Kidney tubule cell (primary cell): ENCODE measurements at regions not wholly inside any gene's neighbourhood (a gene's known extent, or its start where the extent isn't known, plus 50 kb on each side); places are given as distances from the start of the nearest gene placed in this dataset.

Experiments
- DNase-seq: peaks from one replicate; pipeline ENCODE4 v3.0.0-alpha.2; 2018; ENCODE audit warnings: low spot score

GRCh38 chr2:66691031-66691965 is 256.4 kb downstream of the MEIS1 start:
- DNase-seq: no peak

DNA sequence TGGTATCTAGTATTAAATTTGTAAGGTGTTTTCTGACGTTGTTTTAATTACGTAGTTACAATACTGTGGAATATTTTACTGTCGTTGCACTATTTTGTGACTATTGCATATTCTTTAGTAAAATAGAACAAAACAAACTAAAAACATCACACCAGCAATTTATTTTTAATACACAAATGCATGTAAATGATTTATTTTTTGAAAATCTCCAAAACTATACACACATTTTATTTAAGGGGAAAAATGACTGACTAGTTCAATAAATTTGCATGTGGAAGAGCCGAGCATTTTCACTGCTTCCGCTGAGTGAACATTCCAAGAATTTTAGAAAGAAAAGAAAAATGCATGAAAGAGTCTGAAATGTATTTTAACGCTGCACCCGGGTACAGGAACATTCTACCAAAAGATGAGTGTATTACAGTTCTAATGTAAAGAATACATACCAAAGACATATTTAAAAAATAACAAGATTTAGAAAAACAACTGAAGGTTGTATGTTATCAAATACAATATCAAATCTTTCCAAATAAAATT is 257.7 kb downstream of the MEIS1 start:
- DNase-seq: no peak

GRCh38 chr2:66693076-66693965 is 258.4 kb downstream of the MEIS1 start:
- DNase-seq: no peak

GRCh38 chr2:66694087-66694860 is 259.3 kb downstream of the MEIS1 start:
- no peak for DNase-seq

GRCh38 chr2:66695226-66695735 is 260.4 kb downstream of the MEIS1 start:
- no peak for DNase-seq

DNA sequence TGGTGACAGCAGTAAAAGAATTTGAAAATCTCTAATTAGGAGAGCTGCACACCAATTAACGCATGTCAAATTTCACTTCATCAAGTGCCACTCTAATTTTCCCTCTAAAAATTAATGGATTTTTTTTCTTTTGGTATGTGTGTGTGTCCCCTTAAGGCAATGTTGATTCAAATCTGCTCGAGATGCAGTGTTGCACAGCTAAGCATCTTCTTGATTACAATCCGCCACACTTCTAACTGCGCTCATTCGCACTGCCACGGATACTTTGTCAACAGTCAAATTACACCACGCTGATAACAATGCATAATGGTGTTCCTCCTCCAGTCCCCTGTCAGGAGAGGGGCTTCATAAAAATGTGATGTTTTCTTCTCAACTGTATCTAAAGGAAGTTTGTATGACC is 261.4 kb downstream of the MEIS1 start:
- no peak for DNase-seq

DNA sequence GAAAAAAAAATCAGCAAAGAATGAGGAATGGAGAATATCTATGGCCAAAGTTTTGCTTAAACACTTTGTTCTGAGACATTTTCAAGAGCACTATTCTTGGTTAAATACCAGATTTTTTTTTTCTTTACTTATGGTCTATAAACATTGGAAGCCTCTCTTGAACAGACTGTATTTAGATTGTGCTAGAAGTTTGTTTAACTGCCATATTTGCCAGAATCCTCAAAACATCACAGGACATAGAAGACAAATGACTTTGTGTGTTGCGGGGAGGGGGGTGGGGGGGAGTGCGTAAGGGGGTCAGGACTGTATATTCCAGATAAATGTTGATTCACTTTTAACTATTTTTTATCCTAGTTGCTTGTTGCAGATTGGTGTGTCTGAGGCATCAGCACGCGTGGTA is 262.0 kb downstream of the MEIS1 start:
- no peak for DNase-seq

DNA sequence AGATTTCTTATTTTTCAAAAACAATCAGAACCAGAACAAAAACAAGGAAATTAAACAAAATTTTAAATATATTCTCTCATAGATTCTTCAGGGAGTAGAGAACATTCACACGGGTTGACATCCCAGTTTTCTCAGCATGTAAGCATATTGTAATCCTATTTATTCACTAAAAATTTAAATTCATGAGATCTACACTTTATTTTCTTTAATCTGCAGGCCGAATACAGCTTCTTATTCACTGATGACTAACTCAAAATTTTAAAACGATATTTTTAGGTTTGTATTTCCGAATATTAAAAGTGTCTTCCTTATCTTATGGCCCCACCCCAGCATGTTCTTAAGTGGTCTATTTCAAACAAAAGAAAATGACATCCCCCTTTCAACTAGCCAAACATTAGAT is 262.4 kb downstream of the MEIS1 start:
- DNase-seq: no peak

DNA sequence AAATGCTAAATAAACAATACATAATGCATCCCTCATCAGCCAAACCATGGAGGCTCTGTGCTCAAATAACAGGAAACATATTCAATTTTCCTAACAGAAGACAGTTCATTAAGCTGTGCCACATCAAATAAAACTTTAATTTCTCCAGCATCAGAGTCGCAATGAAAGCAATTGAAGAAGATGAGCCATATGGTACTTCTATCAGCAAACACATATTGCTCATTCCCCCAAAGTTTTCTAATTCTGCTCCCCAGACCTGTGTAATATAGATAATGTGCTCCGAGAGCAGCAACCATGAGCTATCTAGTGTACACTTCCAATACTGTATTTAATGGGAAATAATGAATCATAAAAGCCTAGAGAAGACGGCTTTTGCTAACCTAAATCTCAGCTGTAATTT is 263.2 kb downstream of the MEIS1 start:
- no peak for DNase-seq

DNA sequence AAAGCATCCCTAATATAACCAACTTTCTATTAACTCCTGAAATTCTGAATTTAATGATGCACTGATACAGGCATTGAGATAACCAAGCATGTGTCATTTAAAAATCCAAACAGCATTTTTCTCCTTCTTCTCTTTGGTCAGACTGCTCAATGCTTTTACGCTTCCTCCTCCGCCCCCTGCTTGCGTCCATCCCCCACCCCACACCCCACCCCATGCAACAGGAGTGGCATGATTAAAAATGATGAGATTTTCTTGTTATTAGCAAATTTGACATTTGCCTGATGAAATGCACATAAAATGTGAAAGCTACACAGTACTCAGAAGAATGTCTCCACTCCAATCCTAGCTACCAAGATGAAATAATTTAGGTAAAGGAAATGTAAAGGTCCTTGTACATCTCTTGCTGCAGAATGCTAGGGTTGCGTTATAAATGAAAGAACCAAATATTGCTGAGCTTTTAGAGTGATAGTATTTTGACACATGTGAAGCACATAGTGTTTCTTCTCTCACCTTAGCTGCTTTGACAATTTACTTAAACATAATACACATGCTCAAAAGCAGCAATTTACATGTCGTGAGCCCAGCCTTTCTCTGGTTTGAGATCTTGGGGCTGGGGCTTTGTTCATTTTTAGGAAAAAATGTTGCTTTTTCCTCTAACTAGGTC is 263.8 kb downstream of the MEIS1 start:
- no peak for DNase-seq

- DNase-seq: no peak
These were observed 264.5 kb downstream of the MEIS1 start for GRCh38 chr2:66699416-66699792.

GRCh38 chr2:66699793-66700676 is 265.1 kb downstream of the MEIS1 start:
- DNase-seq: no peak

DNA sequence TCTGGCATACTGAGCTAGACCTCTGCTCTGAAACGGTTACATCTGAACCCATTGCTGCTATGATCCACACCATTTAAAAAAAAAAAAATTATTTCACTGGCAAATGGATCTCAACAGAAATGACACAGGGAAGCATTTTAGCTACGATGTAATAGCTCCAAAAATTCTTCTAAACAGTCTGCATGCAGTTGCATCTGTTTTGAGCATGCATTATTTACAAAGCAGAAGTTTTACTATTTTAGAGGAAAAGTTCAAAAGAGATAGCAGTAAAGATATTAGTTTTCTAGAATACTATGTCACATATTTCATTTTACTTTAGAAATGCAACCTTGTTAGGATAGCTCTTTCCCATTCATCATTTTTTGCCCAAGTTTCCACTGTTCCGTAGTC is 265.7 kb downstream of the MEIS1 start:
- DNase-seq: no peak

DNA sequence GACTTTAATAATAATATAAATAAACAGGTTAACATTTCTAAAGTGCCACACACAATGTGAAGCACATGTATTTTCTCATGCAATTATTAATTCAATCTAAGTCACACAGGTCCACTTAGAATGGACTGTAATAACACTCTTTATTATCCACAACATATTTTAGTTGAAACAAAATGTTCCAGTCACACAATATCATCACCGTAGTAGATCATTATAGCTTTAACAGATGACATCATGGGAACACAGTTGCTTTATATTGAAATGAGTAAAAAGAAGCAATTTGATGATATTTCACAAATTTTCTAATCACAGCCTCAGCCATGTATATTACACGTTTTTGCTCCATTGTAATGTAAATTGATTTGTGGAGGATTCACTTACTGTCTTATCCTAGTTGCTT is 266.3 kb downstream of the MEIS1 start:
- DNase-seq: no peak

DNA sequence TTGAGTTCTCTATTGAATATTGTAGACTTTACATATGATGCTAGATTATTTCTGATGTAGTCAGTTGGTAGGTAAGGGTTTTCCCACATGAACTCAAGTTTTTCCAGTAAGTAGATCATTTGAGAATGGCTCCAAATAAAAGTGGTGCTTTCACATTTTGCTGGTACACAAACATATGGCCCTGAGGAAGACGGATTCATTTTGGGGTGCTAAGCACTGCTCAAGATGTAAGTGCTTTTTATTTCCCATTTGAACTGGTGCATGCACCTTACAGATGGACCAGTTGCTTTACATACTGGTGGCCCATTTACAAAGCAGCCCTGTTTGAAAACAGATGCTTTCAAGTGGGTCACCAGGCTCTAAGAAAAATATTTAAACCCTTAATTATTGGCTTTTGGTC is 266.7 kb downstream of the MEIS1 start:
- no peak for DNase-seq

DNA sequence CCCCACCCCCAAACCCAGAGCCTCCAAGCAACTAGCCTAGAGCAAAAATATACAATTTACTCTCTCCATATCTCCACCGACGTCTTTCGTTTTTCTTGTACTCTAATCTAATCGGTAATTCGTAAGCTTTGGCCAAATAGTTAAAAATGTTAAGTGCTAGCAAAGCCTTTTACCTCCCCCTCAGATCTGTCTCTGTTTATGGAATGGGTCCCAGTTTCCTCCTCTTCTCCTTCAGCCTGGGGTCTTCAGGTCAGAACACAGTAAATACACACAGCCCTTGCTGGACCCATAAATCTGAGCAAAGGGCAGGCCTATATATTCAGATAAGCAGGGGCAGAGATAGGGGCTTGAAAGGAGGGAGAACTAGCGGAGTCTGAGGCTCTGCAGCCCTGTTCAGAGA is 267.4 kb downstream of the MEIS1 start:
- no peak for DNase-seq

GRCh38 chr2:66704786-66705185 is 269.9 kb downstream of the MEIS1 start:
- DNase-seq: no peak

GRCh38 chr2:66714610-66715009 is 279.7 kb downstream of the MEIS1 start:
- no peak for DNase-seq

DNA sequence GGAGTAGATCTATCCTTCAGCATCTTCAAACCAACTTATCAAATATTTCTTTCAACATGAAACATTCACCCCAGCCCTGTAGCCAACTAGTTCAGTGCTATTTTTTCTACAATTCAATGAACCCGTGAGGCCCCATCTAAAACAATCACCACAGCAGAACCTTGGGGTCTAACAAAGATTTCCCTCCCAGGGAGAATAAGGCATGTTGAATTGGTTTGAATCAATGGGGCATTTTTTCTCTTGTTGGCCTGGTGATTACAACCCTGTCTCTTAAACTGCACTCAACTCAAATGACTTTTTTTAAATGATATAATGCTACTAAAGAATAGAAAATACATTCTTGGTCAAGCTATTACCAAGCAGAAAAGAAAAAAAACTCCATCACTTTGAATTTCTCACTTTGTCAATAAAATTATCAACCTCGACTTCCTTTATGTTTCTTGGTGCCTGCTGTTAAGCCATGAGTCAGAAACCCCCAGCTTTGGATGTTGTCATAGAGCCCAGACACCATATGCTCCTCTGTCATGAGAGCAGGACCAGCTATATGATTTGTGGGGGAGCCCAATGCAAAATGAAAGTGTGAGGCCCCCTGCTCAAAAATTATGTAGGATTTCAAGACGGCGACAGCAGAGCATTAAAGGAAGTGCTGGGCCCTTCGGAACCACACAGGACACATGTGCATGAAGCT is 282.4 kb downstream of the MEIS1 start:
- DNase-seq: no peak

GRCh38 chr2:66717973-66718372 is 283.0 kb downstream of the MEIS1 start:
- DNase-seq: no peak
